OCI-LY1 (cell line): ENCODE measurements at regions not wholly inside any gene's neighbourhood (a gene's known extent, or its start where the extent isn't known, plus 50 kb on each side); places are given as distances from the start of the nearest gene placed in this dataset.

Source experiments
- CTCF ChIP-seq: fragments of 200-600 bp; sonication (generic), shearing (Covaris generic); IDR thresholded peaks from 2 replicates; pipeline ENCODE4 v1.5.1; 2017; ENCODE audit warnings: mild to moderate bottlenecking, antibody characterized with exemption, low read length, moderate library complexity, mixed read lengths
- EZH2 ChIP-seq: fragments of 200-600 bp; sonication (generic), shearing (Covaris generic); IDR thresholded peaks from 2 replicates; pipeline ENCODE4 v1.8.0; 2017; ENCODE audit warnings: borderline replicate concordance, mixed run types, mild to moderate bottlenecking, antibody characterized with exemption, low read length, moderate library complexity, mixed read lengths

- no peak for TF ChIP-seq CTCF
- TF ChIP-seq EZH2: no peak
These were observed 160.6 kb upstream of the EEPD1 start for GRCh38 chr7:35992436-35992835.
